HCT116 (cell line): ENCODE measurements at regions not wholly inside any gene's neighbourhood (a gene's known extent, or its start where the extent isn't known, plus 50 kb on each side); places are given as distances from the start of the nearest gene placed in this dataset.

Experiments used
- ATAC-seq: fragments of 200-7000 bp; cut with Tn5 transposase; 2 replicates; pipeline ENCODE4 v1.9.1; 2020; ENCODE audit warnings: mild to moderate bottlenecking, moderate library complexity
- BruUV-seq: library from RNA; stranded (reverse); fragments of 400-500 nt; replicated peaks from 2 replicates; lab custom pipeline; 2021; lab: Mats Ljungman, UMichigan
- CTCF ChIA-PET: fragments of 300-600 bp; sonication (Branson Sonifier 250); formaldehyde crosslinking; loops from one replicate; lab custom pipeline; 2021; ENCODE audit warnings: antibody characterized with exemption; lab: Charles Lee
- POLR2A ChIA-PET: fragments of 300-600, 350-600 bp; sonication (Branson Sonifier 250); formaldehyde crosslinking; loops from one replicate; lab custom pipeline; 2021; ENCODE audit warnings: antibody characterized with exemption; lab: Charles Lee
- RAD21 ChIA-PET, 2 experiments: fragments of 300-600 bp; sonication (Branson Sonifier 250); formaldehyde crosslinking; loops; one replicate each; lab custom pipeline; 2023; ENCODE audit warnings: low total read pairs in 2 of 2; ENCODE audit not compliant: uncharacterized antibody in 2 of 2, unreplicated experiment in 2 of 2, low non-redundant PET in 1 of 2; lab: Charles Lee
- DNase-seq: peaks from one replicate; pipeline ENCODE4 v3.0.0-alpha.2; 2010; ENCODE audit warnings: low read depth, low spot score
- H2AFZ ChIP-seq: fragments of 200-600 bp; shearing (Covaris generic), sonication (generic); 2 replicates; pipeline ENCODE4 v1.6.1; 2017; ENCODE audit warnings: low read depth, mixed run types, mixed read lengths, antibody characterized with exemption, low read length; ENCODE audit not compliant: poor library complexity, severe bottlenecking
- H3K27ac ChIP-seq: 2 replicates; pipeline ENCODE4 v1.5.1; 2012; ENCODE audit warnings: low read depth, low read length
- H3K27me3 ChIP-seq: fragments of 200-600 bp; sonication (generic); 2 replicates; pipeline ENCODE4 v1.6.1; 2016; ENCODE audit warnings: mixed run types, low read length, mixed read lengths; ENCODE audit not compliant: insufficient read depth
- H3K36me3 ChIP-seq, 2 experiments: fragments of 200-500 bp in 1 of 2; fragments of 200-600 bp in 1 of 2; sonication (Bioruptor generic) in 1 of 2; sonication (generic) in 1 of 2; 2 replicates each; pipeline versions ENCODE4 v1.5.1 to v1.6.1; 2014 to 2016; ENCODE audit warnings: low read length in 2 of 2, inconsistent platforms in 1 of 2, mixed read lengths in 1 of 2, mixed run types in 1 of 2; ENCODE audit not compliant: insufficient read depth in 2 of 2, control insufficient read depth in 1 of 2
- H3K4me1 ChIP-seq, 2 experiments: fragments of 200-600 bp in 1 of 2; sonication (generic) in 1 of 2; 2 replicates each; pipeline versions ENCODE4 v1.5.1 to v1.6.1; 2012 to 2017; ENCODE audit warnings: low read length in 2 of 2, inconsistent platforms in 1 of 2, mild to moderate bottlenecking in 1 of 2, mixed read lengths in 1 of 2, mixed run types in 1 of 2, moderate library complexity in 1 of 2; ENCODE audit not compliant: insufficient read depth in 2 of 2, control insufficient read depth in 1 of 2
- H3K4me2 ChIP-seq: fragments of 200-600 bp; sonication (generic); 2 replicates; pipeline ENCODE4 v1.6.1; 2017; ENCODE audit warnings: mixed run types, low read length, mixed read lengths
- H3K4me3 ChIP-seq, 2 experiments: fragments of 200-600 bp in 1 of 2; sonication (generic) in 1 of 2; replicated peaks in 1 of 2; 2 replicates each; pipeline ENCODE4 v1.5.1; 2011 to 2016; ENCODE audit warnings: low read length in 2 of 2, control low read depth in 1 of 2, low read depth in 1 of 2, mild to moderate bottlenecking in 1 of 2, mixed read lengths in 1 of 2, mixed run types in 1 of 2
- H3K79me2 ChIP-seq: fragments of 200-600 bp; sonication (generic); 2 replicates; pipeline ENCODE4 v1.6.1; 2017; ENCODE audit warnings: mild to moderate bottlenecking, mixed run types, low read length, moderate library complexity, mixed read lengths; ENCODE audit not compliant: insufficient read depth
- H3K9ac ChIP-seq: fragments of 200-600 bp; sonication (generic); 2 replicates; pipeline ENCODE4 v1.6.1; 2016; ENCODE audit warnings: low read length, mixed read lengths
- H3K9me2 ChIP-seq: fragments of 200-600 bp; sonication (generic), shearing (Covaris generic); 2 replicates; pipeline ENCODE4 v1.6.1; 2017; ENCODE audit warnings: mixed run types, mild to moderate bottlenecking, moderate library complexity; ENCODE audit not compliant: insufficient read depth
- H3K9me3 ChIP-seq, 2 experiments: fragments of 200-500 bp in 1 of 2; fragments of 200-600 bp in 1 of 2; sonication (Bioruptor generic) in 1 of 2; sonication (generic) in 1 of 2; 2 replicates each; pipeline ENCODE4 v1.6.1; 2014 to 2017; ENCODE audit warnings: low read length in 2 of 2, mixed read lengths in 2 of 2, inconsistent platforms in 1 of 2, low read depth in 1 of 2, mild to moderate bottlenecking in 1 of 2, mixed run types in 1 of 2, moderate library complexity in 1 of 2; ENCODE audit not compliant: control insufficient read depth in 1 of 2, insufficient read depth in 1 of 2
- H4K20me1 ChIP-seq: fragments of 200-600 bp; sonication (generic), shearing (Covaris generic); 2 replicates; pipeline ENCODE4 v1.6.1; 2017; ENCODE audit warnings: mixed run types, mild to moderate bottlenecking, moderate library complexity; ENCODE audit not compliant: insufficient read depth
- EGR1 ChIP-seq: IDR thresholded peaks from 2 replicates; pipeline ENCODE4 v1.6.1; 2012; ENCODE audit warnings: low read depth
- ELF1 ChIP-seq: IDR thresholded peaks from 2 replicates; pipeline ENCODE4 v1.6.1; 2012; ENCODE audit warnings: low read depth, borderline replicate concordance
- EZH2 ChIP-seq: fragments of 200-600 bp; sonication (generic); IDR thresholded peaks from 2 replicates; pipeline ENCODE4 v1.6.1; 2017; ENCODE audit warnings: antibody characterized with exemption, mixed run types
- POLR2A ChIP-seq: IDR thresholded peaks from 2 replicates; pipeline ENCODE4 v1.7.0; 2011; ENCODE audit warnings: borderline replicate concordance; ENCODE audit not compliant: insufficient read depth, insufficient read length; ENCODE audit errors: extremely low read depth
- RAD21 ChIP-seq: IDR thresholded peaks from 2 replicates; pipeline ENCODE4 v1.6.1; 2012; ENCODE audit warnings: low read depth, mild to moderate bottlenecking
- TCF7L2 ChIP-seq: IDR thresholded peaks from 2 replicates; pipeline ENCODE4 v1.7.0; 2011; ENCODE audit warnings: borderline replicate concordance, inconsistent platforms; ENCODE audit not compliant: insufficient read depth, insufficient read length; ENCODE audit errors: extremely low read depth
- YY1 ChIP-seq: IDR thresholded peaks from 2 replicates; pipeline ENCODE4 v1.6.1; 2011; ENCODE audit warnings: low read length, low read depth, moderate library complexity, mild to moderate bottlenecking; ENCODE audit not compliant: insufficient replicate concordance; ENCODE audit errors: extremely low read depth
- ZNF274 ChIP-seq: fragments of 200-500 bp; sonication (Bioruptor generic); IDR thresholded peaks from 2 replicates; pipeline ENCODE4 v1.6.1; 2014; ENCODE audit warnings: mild to moderate bottlenecking, low read depth, low read length, inconsistent platforms
- intact Hi-C: fragments of 100-400 bp; cut with micrococcal nuclease; formaldehyde crosslinking; loops from 2 replicates; pipeline ENCODE4 v1.10.0; 2022
- TF ChIP-seq, protein P1 (sequence below): IDR thresholded peaks from 2 replicates; pipeline ENCODE4 v1.6.1; 2012; ENCODE audit warnings: low read depth

GRCh38 chr10:62457196-62457595 is 83.0 kb downstream of the ZNF365 start:
- ChIA-PET POLR2A (interaction anchor here (0.6 kb wide), 1 partner anchor 74 kb away, joined by 3 read pairs; no protein-coding TSS in a partner anchor), RAD21 (no interaction called here), CTCF (no interaction called here)
- DNase-seq (no peak), ATAC-seq (no peak)
- H3K4me2 ChIP-seq = no peak overlapping the region
- no peak overlapping the region for H3K9ac ChIP-seq
- H3K9me3 ChIP-seq = no peaks in the 10 kb centered on the region
- no TSS peak for BruUV-seq
- H3K27me3 ChIP-seq = no peaks in the 10 kb centered on the region
- no peak overlapping the region for H3K4me3 ChIP-seq
- H3K79me2 ChIP-seq = no peaks in the 10 kb centered on the region
- H3K36me3 ChIP-seq = no peaks in the 10 kb centered on the region
- intact Hi-C loops = no loop called here
- no peaks in the 10 kb centered on the region for H3K9me2 ChIP-seq
- TF ChIP-seq POLR2A (no peak), RAD21 (no peak), EZH2 (no peak)
- TF ChIP-seq, protein P1, sequence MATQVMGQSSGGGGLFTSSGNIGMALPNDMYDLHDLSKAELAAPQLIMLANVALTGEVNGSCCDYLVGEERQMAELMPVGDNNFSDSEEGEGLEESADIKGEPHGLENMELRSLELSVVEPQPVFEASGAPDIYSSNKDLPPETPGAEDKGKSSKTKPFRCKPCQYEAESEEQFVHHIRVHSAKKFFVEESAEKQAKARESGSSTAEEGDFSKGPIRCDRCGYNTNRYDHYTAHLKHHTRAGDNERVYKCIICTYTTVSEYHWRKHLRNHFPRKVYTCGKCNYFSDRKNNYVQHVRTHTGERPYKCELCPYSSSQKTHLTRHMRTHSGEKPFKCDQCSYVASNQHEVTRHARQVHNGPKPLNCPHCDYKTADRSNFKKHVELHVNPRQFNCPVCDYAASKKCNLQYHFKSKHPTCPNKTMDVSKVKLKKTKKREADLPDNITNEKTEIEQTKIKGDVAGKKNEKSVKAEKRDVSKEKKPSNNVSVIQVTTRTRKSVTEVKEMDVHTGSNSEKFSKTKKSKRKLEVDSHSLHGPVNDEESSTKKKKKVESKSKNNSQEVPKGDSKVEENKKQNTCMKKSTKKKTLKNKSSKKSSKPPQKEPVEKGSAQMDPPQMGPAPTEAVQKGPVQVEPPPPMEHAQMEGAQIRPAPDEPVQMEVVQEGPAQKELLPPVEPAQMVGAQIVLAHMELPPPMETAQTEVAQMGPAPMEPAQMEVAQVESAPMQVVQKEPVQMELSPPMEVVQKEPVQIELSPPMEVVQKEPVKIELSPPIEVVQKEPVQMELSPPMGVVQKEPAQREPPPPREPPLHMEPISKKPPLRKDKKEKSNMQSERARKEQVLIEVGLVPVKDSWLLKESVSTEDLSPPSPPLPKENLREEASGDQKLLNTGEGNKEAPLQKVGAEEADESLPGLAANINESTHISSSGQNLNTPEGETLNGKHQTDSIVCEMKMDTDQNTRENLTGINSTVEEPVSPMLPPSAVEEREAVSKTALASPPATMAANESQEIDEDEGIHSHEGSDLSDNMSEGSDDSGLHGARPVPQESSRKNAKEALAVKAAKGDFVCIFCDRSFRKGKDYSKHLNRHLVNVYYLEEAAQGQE = no peak
- TF ChIP-seq, all 23 proteins: peak for 0
- Histone ChIP-seq H3K27ac (no peak overlapping the region), H2AFZ (no peak overlapping the region), H4K20me1 (no peaks in the 10 kb centered on the region), H3K4me1 (peaks cover 11 to 13% of the 10 kb centered on the region in 2 experiments)

GRCh38 chr10:62457598-62457997 is 83.4 kb downstream of the ZNF365 start:
- TF ChIP-seq ZNF274 = no peak
- no peak for TF ChIP-seq YY1
- TF ChIP-seq ELF1 = no peak
- TF ChIP-seq POLR2A = no peak
- no peak for TF ChIP-seq TCF7L2
- no peak for TF ChIP-seq EGR1
- Histone ChIP-seq H3K9me2 (no peaks in the 10 kb centered on the region), H3K4me2 (no peak overlapping the region), H3K27ac (no peak overlapping the region), H3K9me3 (no peaks in the 10 kb centered on the region), H3K4me1 (peaks cover 11 to 13% of the 10 kb centered on the region in 2 experiments), H3K79me2 (no peaks in the 10 kb centered on the region), H3K36me3 (no peaks in the 10 kb centered on the region), H3K4me3 (no peak overlapping the region), H4K20me1 (no peaks in the 10 kb centered on the region), H3K27me3 (no peaks in the 10 kb centered on the region), H2AFZ (no peak overlapping the region), H3K9ac (no peak overlapping the region)
- DNase-seq (no peak), ATAC-seq (no peak)
- RAD21 ChIA-PET = no interaction called here
- intact Hi-C loops = no loop called here
- POLR2A ChIA-PET = interaction anchor here (0.6 kb wide), 1 partner anchor 74 kb away, joined by 3 read pairs; no protein-coding TSS in a partner anchor
- BruUV-seq = no TSS peak
- CTCF ChIA-PET = no interaction called here
